ENCODE measurements at regions not wholly inside any gene's neighbourhood (a gene's known extent, or its start where the extent isn't known, plus 50 kb on each side); places are given as distances from the start of the nearest gene placed in this dataset.

DNA sequence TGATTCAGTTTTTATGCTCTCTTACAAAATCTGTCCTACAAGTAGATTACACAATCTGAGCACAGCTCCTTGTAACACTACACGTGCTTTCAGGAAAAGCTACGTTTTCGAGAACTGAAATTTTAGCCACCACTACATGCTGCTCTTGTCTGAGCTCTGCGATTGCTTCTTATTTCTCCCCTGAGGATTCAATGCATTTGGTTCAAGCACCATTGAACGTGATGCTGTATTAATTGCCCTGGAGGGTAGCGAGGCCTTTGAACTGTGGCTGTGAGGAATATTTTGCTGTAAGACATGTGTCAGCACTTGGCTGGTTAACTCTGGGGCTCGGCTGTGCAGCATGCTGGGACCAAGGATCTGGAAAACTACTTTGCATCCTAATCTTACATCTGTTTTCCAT lies 405.8 kb downstream of the EPHA4 start:
- H3K9me3 ChIP-seq (replicated peaks in 1 of 2; ENCODE audit: control insufficient read depth in 2 of 2, insufficient read depth in 1 of 2, low read depth in 1 of 2, low read length in 2 of 2) = no peaks in the 10 kb centered on the region
- H2BK15ac ChIP-seq (ENCODE audit: low read length) = no peak overlapping the region
- H3K27me3 ChIP-seq (ENCODE audit: control insufficient read depth in 3 of 3, insufficient read depth in 3 of 3, low read depth in 1 of 3, low read length in 3 of 3) = no peaks in the 10 kb centered on the region
- WGBS, 2 donors (ENCODE audit: extremely low coverage in 2 of 2, insufficient read length in 2 of 2, insufficient replicate concordance in 1 of 2) = no CpG with 5 or more reads among the region's 7 CpGs
- DNase-seq (ENCODE audit: low spot score) = no peak
- H3K27ac ChIP-seq (replicated peaks; ENCODE audit: low read length) = no peak overlapping the region
- no peak overlapping the region for H3K14ac ChIP-seq (ENCODE audit: low read length)
- no peak overlapping the region for H3K4ac ChIP-seq (ENCODE audit: low read length)
- no peak overlapping the region for H3K9ac ChIP-seq (ENCODE audit: low read depth, low read length, poor library complexity)
- no peak overlapping the region for H2BK12ac ChIP-seq (ENCODE audit: low read length)
- H2BK5ac ChIP-seq (ENCODE audit: low read length) = no peak overlapping the region
- H4K8ac ChIP-seq (ENCODE audit: low read depth, low read length) = no peak overlapping the region
- H3K4me2 ChIP-seq (ENCODE audit: insufficient read depth, low read length, poor library complexity, severe bottlenecking) = no peak overlapping the region
- no peaks in the 10 kb centered on the region for H3K79me1 ChIP-seq (ENCODE audit: low read depth, low read length)
- no peak overlapping the region for H2AK5ac ChIP-seq (ENCODE audit: low read depth, low read length)
- no peak overlapping the region for H3K18ac ChIP-seq (ENCODE audit: low read length)
- peaks cover 0 to 7% of the 10 kb centered on the region in 2 donors for H3K4me1 ChIP-seq (ENCODE audit: control insufficient read depth in 2 of 2, insufficient read depth in 1 of 2, low read depth in 1 of 2, low read length in 2 of 2)
- H3K23ac ChIP-seq (ENCODE audit: low read depth, low read length, poor library complexity) = no peak overlapping the region
- no peaks in the 10 kb centered on the region for H3K36me3 ChIP-seq (replicated peaks in 1 of 2; ENCODE audit: control insufficient read depth in 2 of 2, insufficient read depth in 2 of 2, low read length in 2 of 2)
- H2AFZ ChIP-seq (ENCODE audit: low read length) = no peak overlapping the region
- H3K4me3 ChIP-seq (ENCODE audit: low read length in 2 of 2) = no peak overlapping the region
- H4K91ac ChIP-seq (ENCODE audit: low read depth, low read length, poor library complexity) = no peak overlapping the region
- no peak overlapping the region for H2BK120ac ChIP-seq (ENCODE audit: low read depth, low read length)

DNA sequence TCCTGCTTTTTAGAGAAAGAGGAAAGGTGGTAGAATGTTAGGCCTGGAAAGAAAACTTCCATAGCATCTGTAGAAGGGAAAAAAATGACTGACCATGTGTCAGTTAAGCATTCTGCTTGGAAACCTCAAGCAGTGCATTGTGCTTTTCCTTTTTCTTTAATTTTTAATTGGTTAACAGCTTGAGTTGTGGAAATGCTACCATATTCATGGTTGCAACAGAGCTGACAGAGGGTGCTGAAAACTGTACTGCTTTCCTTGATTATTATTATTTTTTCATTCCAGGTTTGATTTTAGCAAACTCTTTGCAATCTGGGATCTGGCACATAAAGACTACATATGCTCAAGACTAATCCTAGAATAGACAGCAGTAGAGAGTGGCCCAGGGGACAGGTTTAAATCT lies 404.5 kb downstream of the EPHA4 start:
- Histone ChIP-seq H3K9ac (ENCODE audit: low read depth, low read length, poor library complexity) (no peak overlapping the region), H4K8ac (ENCODE audit: low read depth, low read length) (no peak overlapping the region), H3K4me2 (ENCODE audit: insufficient read depth, low read length, poor library complexity, severe bottlenecking) (no peak overlapping the region), H2BK5ac (ENCODE audit: low read length) (no peak overlapping the region), H3K27ac (replicated peaks; ENCODE audit: low read length) (no peak overlapping the region), H3K9me3 (replicated peaks in 1 of 2; ENCODE audit: control insufficient read depth in 2 of 2, insufficient read depth in 1 of 2, low read depth in 1 of 2, low read length in 2 of 2) (no peaks in the 10 kb centered on the region), H2BK120ac (ENCODE audit: low read depth, low read length) (no peak overlapping the region), H4K91ac (ENCODE audit: low read depth, low read length, poor library complexity) (no peak overlapping the region), H2BK12ac (ENCODE audit: low read length) (no peak overlapping the region), H3K4me3 (ENCODE audit: low read length in 2 of 2) (no peak overlapping the region), H3K23ac (ENCODE audit: low read depth, low read length, poor library complexity) (no peak overlapping the region), H3K4ac (ENCODE audit: low read length) (no peak overlapping the region), H3K36me3 (replicated peaks in 1 of 2; ENCODE audit: control insufficient read depth in 2 of 2, insufficient read depth in 2 of 2, low read length in 2 of 2) (no peaks in the 10 kb centered on the region), H3K4me1 (ENCODE audit: control insufficient read depth in 2 of 2, insufficient read depth in 1 of 2, low read depth in 1 of 2, low read length in 2 of 2) (peaks cover 0 to 6% of the 10 kb centered on the region in 2 donors), H2BK15ac (ENCODE audit: low read length) (no peak overlapping the region), H3K18ac (ENCODE audit: low read length) (no peak overlapping the region), H2AFZ (ENCODE audit: low read length) (no peak overlapping the region), H3K14ac (ENCODE audit: low read length) (no peak overlapping the region), H3K27me3 (ENCODE audit: control insufficient read depth in 3 of 3, insufficient read depth in 3 of 3, low read depth in 1 of 3, low read length in 3 of 3) (no peaks in the 10 kb centered on the region), H2AK5ac (ENCODE audit: low read depth, low read length) (no peak overlapping the region), H3K79me1 (ENCODE audit: low read depth, low read length) (no peaks in the 10 kb centered on the region)
- no peak for DNase-seq (ENCODE audit: low spot score)

DNA sequence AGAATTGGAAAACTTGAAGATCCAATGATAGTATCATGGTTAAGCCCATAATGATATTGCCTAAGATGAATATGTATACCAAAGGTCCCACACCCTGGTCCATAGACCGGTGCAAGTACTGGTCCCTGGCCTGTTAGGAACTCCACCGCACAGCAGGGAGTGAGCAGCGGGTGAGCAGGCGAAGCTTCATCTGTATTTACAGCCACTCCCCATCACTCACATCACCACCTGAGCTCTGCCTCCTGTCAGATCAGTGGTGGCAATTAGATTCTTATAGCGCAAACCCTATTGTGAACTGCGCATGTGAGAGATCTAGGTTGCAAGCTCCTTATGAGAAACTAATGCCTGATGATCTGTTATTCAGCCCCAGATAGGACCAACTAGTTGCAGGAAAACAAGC lies 402.4 kb downstream of the EPHA4 start:
- Histone ChIP-seq H3K9ac (ENCODE audit: low read depth, low read length, poor library complexity) (no peak overlapping the region), H3K4ac (ENCODE audit: low read length) (no peak overlapping the region), H2AK5ac (ENCODE audit: low read depth, low read length) (no peak overlapping the region)

DNA sequence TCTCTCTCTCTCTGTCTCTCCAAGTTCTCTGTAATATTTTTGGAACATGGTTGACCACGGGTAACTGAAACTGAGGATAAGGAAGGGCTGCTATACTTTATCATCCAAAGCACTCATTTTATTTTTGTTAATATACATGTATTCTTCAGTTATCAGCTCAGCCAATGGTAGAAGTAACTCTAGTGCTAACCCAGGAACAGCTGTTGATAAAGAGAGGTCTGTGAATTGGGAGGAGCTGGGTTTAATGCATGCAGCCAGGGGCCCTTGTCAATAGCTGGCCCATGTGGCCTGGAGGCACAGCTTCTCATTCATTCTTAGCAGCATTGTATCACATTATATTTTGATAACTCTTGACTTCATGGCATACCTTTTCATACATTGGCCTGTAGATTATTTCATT lies 401.6 kb downstream of the EPHA4 start:
- Histone ChIP-seq H3K4me1 (ENCODE audit: control insufficient read depth in 2 of 2, insufficient read depth in 1 of 2, low read depth in 1 of 2, low read length in 2 of 2) (peaks cover 0 to 2% of the 10 kb centered on the region in 2 donors), H3K23ac (ENCODE audit: low read depth, low read length, poor library complexity) (no peak overlapping the region), H3K4me3 (ENCODE audit: low read length in 2 of 2) (no peak overlapping the region), H4K91ac (ENCODE audit: low read depth, low read length, poor library complexity) (no peak overlapping the region), H2BK120ac (ENCODE audit: low read depth, low read length) (no peak overlapping the region), H3K4ac (ENCODE audit: low read length) (no peak overlapping the region), H2AK5ac (ENCODE audit: low read depth, low read length) (no peak overlapping the region), H3K36me3 (replicated peaks in 1 of 2; ENCODE audit: control insufficient read depth in 2 of 2, insufficient read depth in 2 of 2, low read length in 2 of 2) (no peaks in the 10 kb centered on the region), H3K14ac (ENCODE audit: low read length) (no peak overlapping the region), H2BK15ac (ENCODE audit: low read length) (no peak overlapping the region), H3K4me2 (ENCODE audit: insufficient read depth, low read length, poor library complexity, severe bottlenecking) (no peak overlapping the region), H4K8ac (ENCODE audit: low read depth, low read length) (no peak overlapping the region), H2AFZ (ENCODE audit: low read length) (no peak overlapping the region), H3K9ac (ENCODE audit: low read depth, low read length, poor library complexity) (no peak overlapping the region), H2BK5ac (ENCODE audit: low read length) (no peak overlapping the region), H3K9me3 (replicated peaks in 1 of 2; ENCODE audit: control insufficient read depth in 2 of 2, insufficient read depth in 1 of 2, low read depth in 1 of 2, low read length in 2 of 2) (no peaks in the 10 kb centered on the region), H3K18ac (ENCODE audit: low read length) (no peak overlapping the region), H2BK12ac (ENCODE audit: low read length) (no peak overlapping the region), H3K79me1 (ENCODE audit: low read depth, low read length) (no peaks in the 10 kb centered on the region), H3K27ac (replicated peaks; ENCODE audit: low read length) (no peak overlapping the region), H3K27me3 (ENCODE audit: control insufficient read depth in 3 of 3, insufficient read depth in 3 of 3, low read depth in 1 of 3, low read length in 3 of 3) (no peaks in the 10 kb centered on the region)
- WGBS, 2 donors (ENCODE audit: extremely low coverage in 2 of 2, insufficient read length in 2 of 2, insufficient replicate concordance in 1 of 2) = no CpG with 5 or more reads among the region's 1 CpG
- no peak for DNase-seq (ENCODE audit: low spot score)

More for the DNA sequence above, 402.4 kb downstream of the EPHA4 start:
- Histone ChIP-seq H3K9me3 (replicated peaks in 1 of 2; ENCODE audit: control insufficient read depth in 2 of 2, insufficient read depth in 1 of 2, low read depth in 1 of 2, low read length in 2 of 2) (no peaks in the 10 kb centered on the region), H2BK15ac (ENCODE audit: low read length) (no peak overlapping the region), H3K36me3 (replicated peaks in 1 of 2; ENCODE audit: control insufficient read depth in 2 of 2, insufficient read depth in 2 of 2, low read length in 2 of 2) (no peaks in the 10 kb centered on the region), H4K91ac (ENCODE audit: low read depth, low read length, poor library complexity) (no peak overlapping the region), H3K4me2 (ENCODE audit: insufficient read depth, low read length, poor library complexity, severe bottlenecking) (no peak overlapping the region), H3K23ac (ENCODE audit: low read depth, low read length, poor library complexity) (no peak overlapping the region), H2BK12ac (ENCODE audit: low read length) (no peak overlapping the region), H3K18ac (ENCODE audit: low read length) (no peak overlapping the region), H4K8ac (ENCODE audit: low read depth, low read length) (no peak overlapping the region), H3K27ac (replicated peaks; ENCODE audit: low read length) (no peak overlapping the region), H3K4me1 (ENCODE audit: control insufficient read depth in 2 of 2, insufficient read depth in 1 of 2, low read depth in 1 of 2, low read length in 2 of 2) (peaks cover 0 to 2% of the 10 kb centered on the region in 2 donors), H3K14ac (ENCODE audit: low read length) (no peak overlapping the region), H3K79me1 (ENCODE audit: low read depth, low read length) (no peaks in the 10 kb centered on the region), H2AFZ (ENCODE audit: low read length) (no peak overlapping the region), H3K4me3 (ENCODE audit: low read length in 2 of 2) (no peak overlapping the region), H2BK120ac (ENCODE audit: low read depth, low read length) (no peak overlapping the region), H3K27me3 (ENCODE audit: control insufficient read depth in 3 of 3, insufficient read depth in 3 of 3, low read depth in 1 of 3, low read length in 3 of 3) (no peaks in the 10 kb centered on the region), H2BK5ac (ENCODE audit: low read length) (no peak overlapping the region)
- no peak for DNase-seq (ENCODE audit: low spot score)
- WGBS, 2 donors (ENCODE audit: extremely low coverage in 2 of 2, insufficient read length in 2 of 2, insufficient replicate concordance in 1 of 2) = no CpG with 5 or more reads among the region's 6 CpGs

Data from neuronal stem cell (in vitro differentiated cells).